ENCODE measurements at regions not wholly inside any gene's neighbourhood (a gene's known extent, or its start where the extent isn't known, plus 50 kb on each side); places are given as distances from the start of the nearest gene placed in this dataset.
A peak's percentile ranks its signal among the peaks of the same experiment; 100 is the strongest.

GRCh38 chr2:64262816-64263215 is 118.6 kb upstream of the PELI1 start:
- TF ChIP-seq CTCF (IDR thresholded peaks at IDR 0.05): no peak
- TF ChIP-seq POLR2AphosphoS5 (IDR thresholded peaks at IDR 0.05; ENCODE audit: insufficient read depth in 1 of 2, low read depth in 1 of 2): no peak
- TF ChIP-seq POLR2A (IDR thresholded peaks at IDR 0.05): no peak
- Histone ChIP-seq H3K27me3 (no peaks in the 10 kb centered on the region), H3K4me3 (no peak overlapping the region), H3K27ac (peak overlapping the region; percentile 14), H3K36me3 (no peaks in the 10 kb centered on the region), H3K4me1 (peaks cover 31% of the 10 kb centered on the region), H3K9me3 (no peaks in the 10 kb centered on the region)
- intact Hi-C loops (cut with DNase I): no loop called here
- DNase-seq (ENCODE audit: extremely low spot score in 2 of 2): no peak

DNA sequence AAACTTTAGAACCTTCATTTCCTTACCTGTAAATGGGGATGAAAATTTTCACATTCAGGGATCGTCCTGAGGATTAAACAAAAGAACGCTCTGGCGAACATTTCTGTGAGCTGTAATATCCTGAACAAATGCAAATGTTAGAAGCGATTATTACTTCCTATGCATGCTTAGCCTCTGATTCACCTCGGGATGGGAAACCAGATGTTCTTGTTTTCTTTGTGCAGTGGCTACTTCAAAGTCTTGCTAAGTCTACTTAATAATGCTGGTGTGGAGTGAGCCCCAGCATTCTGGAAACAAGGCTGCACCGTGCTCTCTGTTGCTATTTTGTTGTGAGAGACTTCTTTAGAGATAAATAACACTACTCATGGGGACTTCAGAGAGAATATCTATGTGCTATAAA is 119.1 kb upstream of the PELI1 start:
- Histone ChIP-seq H3K4me3 (no peak overlapping the region), H3K27ac (peak overlapping the region; percentile 14), H3K4me1 (peaks cover 36% of the 10 kb centered on the region), H3K27me3 (no peaks in the 10 kb centered on the region), H3K9me3 (no peaks in the 10 kb centered on the region), H3K36me3 (no peaks in the 10 kb centered on the region)
- DNase-seq (ENCODE audit: extremely low spot score in 2 of 2): no peak
- intact Hi-C loops (cut with DNase I): no loop called here
- TF ChIP-seq POLR2A (IDR thresholded peaks at IDR 0.05): no peak
- no peak for TF ChIP-seq CTCF (IDR thresholded peaks at IDR 0.05)
- peak in 1 of 2 donors; percentile 88 for TF ChIP-seq POLR2AphosphoS5 (IDR thresholded peaks at IDR 0.05; ENCODE audit: insufficient read depth in 1 of 2, low read depth in 1 of 2)

DNA sequence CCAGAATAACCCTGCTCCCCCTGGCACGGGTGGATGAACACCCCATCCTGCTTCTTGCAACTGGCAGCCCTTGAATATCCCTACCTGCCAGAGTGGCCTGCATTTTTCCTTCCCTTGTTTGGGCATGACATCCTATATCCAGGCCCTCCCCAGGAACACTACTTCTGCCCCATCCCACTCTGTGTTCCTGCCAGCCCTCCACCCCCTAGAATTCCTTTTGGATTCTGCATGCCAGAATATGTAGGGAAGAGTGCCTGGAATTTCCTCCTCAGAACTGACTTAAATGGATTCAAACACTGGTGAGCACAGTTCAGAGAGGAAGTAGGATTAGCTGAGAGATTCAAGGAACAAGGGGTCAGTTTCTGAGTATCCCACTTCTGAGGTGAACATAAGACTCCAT is 123.5 kb upstream of the PELI1 start:
- Histone ChIP-seq H3K36me3 (no peaks in the 10 kb centered on the region), H3K9me3 (no peaks in the 10 kb centered on the region), H3K4me3 (no peak overlapping the region), H3K27ac (peak overlapping the region; percentile 9), H3K4me1 (peaks cover 34% of the 10 kb centered on the region), H3K27me3 (no peaks in the 10 kb centered on the region)
- no peak for TF ChIP-seq POLR2AphosphoS5 (IDR thresholded peaks at IDR 0.05; ENCODE audit: insufficient read depth in 1 of 2, low read depth in 1 of 2)
- no peak for TF ChIP-seq POLR2A (IDR thresholded peaks at IDR 0.05)
- TF ChIP-seq CTCF (IDR thresholded peaks at IDR 0.05): no peak
- intact Hi-C loops (cut with DNase I): no loop called here
- no peak for DNase-seq (ENCODE audit: extremely low spot score in 2 of 2)

DNA sequence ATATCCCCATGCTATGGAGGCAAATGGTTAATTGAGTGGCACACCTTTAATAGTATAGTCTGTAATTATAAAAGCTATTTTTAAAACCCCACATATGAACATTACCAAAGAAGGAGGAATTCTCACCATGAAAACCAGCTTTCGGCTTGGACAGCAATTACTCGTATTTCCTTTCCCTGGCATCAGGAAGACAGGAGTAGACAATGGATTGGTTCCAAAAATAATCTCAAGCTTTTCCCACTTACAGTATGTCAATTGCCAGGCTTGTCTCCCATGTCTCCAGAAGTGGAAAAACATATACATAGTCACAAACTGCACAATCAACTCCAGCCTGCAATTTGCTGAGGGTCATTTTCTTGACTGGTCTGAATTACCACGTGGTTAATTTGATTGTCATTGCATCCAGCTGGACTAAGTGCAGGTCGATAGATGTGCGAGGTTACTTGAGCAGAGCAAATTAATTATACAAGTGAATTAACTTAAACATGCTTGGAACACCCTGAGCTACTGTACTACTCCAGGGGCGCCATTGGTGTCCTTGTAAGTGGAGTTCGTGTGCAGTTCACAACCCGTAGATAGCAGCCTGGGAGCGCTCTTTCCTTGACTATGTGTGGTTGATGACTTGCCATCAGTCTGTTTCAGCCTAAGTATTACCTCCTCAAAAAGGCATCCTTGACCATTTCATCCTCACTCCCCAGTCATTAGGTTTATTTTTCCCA is 124.3 kb upstream of the PELI1 start:
- H3K36me3 ChIP-seq: no peaks in the 10 kb centered on the region
- H3K4me1 ChIP-seq: peaks cover 34% of the 10 kb centered on the region
- no peak overlapping the region for H3K27ac ChIP-seq
- no peak overlapping the region for H3K4me3 ChIP-seq
- no peaks in the 10 kb centered on the region for H3K27me3 ChIP-seq
- intact Hi-C loops (cut with DNase I): no loop called here
- no peak for DNase-seq (ENCODE audit: extremely low spot score in 2 of 2)
- no peak for TF ChIP-seq CTCF (IDR thresholded peaks at IDR 0.05)
- no peak for TF ChIP-seq POLR2AphosphoS5 (IDR thresholded peaks at IDR 0.05; ENCODE audit: insufficient read depth in 1 of 2, low read depth in 1 of 2)
- no peak for TF ChIP-seq POLR2A (IDR thresholded peaks at IDR 0.05)
- no peaks in the 10 kb centered on the region for H3K9me3 ChIP-seq
